ENCODE measurements at regions not wholly inside any gene's neighbourhood (a gene's known extent, or its start where the extent isn't known, plus 50 kb on each side); places are given as distances from the start of the nearest gene placed in this dataset.

GRCh38 chr1:222898191-222898527, 83.3 kb downstream of the DISP1 start:
- Histone ChIP-seq H3K4me2 (ENCODE audit: insufficient read depth, low read length) (no peak overlapping the region), H3K27me3 (ENCODE audit: control insufficient read depth in 2 of 2, insufficient read depth in 2 of 2, low read length in 2 of 2) (peaks cover 0 to 14% of the 10 kb centered on the region in 2 experiments; a peak in 2 of 5 replicates), H3K79me2 (ENCODE audit: control insufficient read depth, insufficient read depth, low read length) (no peaks in the 10 kb centered on the region), H3K9ac (ENCODE audit: insufficient read depth in 1 of 2, low read depth in 2 of 2, low read length in 2 of 2) (no peak overlapping the region), H3K4me1 (replicated peaks in 1 of 2; ENCODE audit: control insufficient read depth in 2 of 2, insufficient read depth in 2 of 2, low read length in 2 of 2) (peaks cover 0 to 7% of the 10 kb centered on the region in 2 experiments; a peak in 1 of 5 replicates), H4K20me1 (replicated peaks; ENCODE audit: control insufficient read depth, insufficient read depth, low read length) (no peaks in the 10 kb centered on the region), H3K9me3 (replicated peaks; ENCODE audit: control insufficient read depth, insufficient read depth, low read depth, low read length) (no peaks in the 10 kb centered on the region), H2AFZ (ENCODE audit: low read depth, low read length) (no peak overlapping the region), H3K9me1 (ENCODE audit: control insufficient read depth, insufficient read depth, low read length) (no peaks in the 10 kb centered on the region), H3K27ac (ENCODE audit: extremely low read depth, low read depth, low read length) (no peak overlapping the region), H3K4me3 (no peak overlapping the region), H3K36me3 (ENCODE audit: control insufficient read depth, insufficient read depth, low read length) (no peaks in the 10 kb centered on the region)
- ChIA-PET POLR2A (no interaction called here), CTCF (ENCODE audit: low intra/inter-chr PET ratio) (no interaction called here)
- FAIRE-seq (no peak), ATAC-seq (no peak), DNase-seq (ENCODE audit: extremely low read depth in 1 of 4, low spot score in 3 of 4) (no peak)
- WGBS (ENCODE audit: insufficient coverage, low coverage, missing lambda C conversion rate), result 0% methylated on average over 1 of the region's 1 CpG
- intact Hi-C loops (cut with micrococcal nuclease), result no loop called here
- in situ Hi-C loops (cut with MboI), result no loop called here
- no TSS peak for BruUV-seq (replicated peaks)
- TF ChIP-seq E2F5 (CRISPR knock-in tag; IDR thresholded peaks at IDR 0.05), result no peak
- no peak for TF ChIP-seq MIER1 (IDR thresholded peaks at IDR 0.05; ENCODE audit: low read depth)
- no peak for TF ChIP-seq LEF1 (IDR thresholded peaks at IDR 0.05)
- TF ChIP-seq SP2 (IDR thresholded peaks at IDR 0.05; ENCODE audit: extremely low read depth, low read depth, low read length, poor library complexity, severe bottlenecking), result no peak
- TF ChIP-seq PRDM10 (IDR thresholded peaks at IDR 0.05; ENCODE audit: partially characterized antibody), result no peak
- no peak for TF ChIP-seq E2F4 (CRISPR knock-in tag; IDR thresholded peaks at IDR 0.05; ENCODE audit: low read depth)
- no peak for TF ChIP-seq BCLAF1 (IDR thresholded peaks at IDR 0.05; ENCODE audit: borderline replicate concordance in 1 of 2, control insufficient read depth in 1 of 2, low read depth in 2 of 2, low read length in 1 of 2)
- TF ChIP-seq NR4A1 (CRISPR knock-in tag; IDR thresholded peaks at IDR 0.05), result no peak
- TF ChIP-seq NR4A1 (tag; IDR thresholded peaks at IDR 0.05), result no peak
- TF ChIP-seq E2F3 (CRISPR knock-in tag; IDR thresholded peaks at IDR 0.05), result no peak
- no peak for TF ChIP-seq MXI1 (IDR thresholded peaks at IDR 0.05; ENCODE audit: low read depth, low read length)
- no peak for TF ChIP-seq ILF3 (IDR thresholded peaks at IDR 0.05; ENCODE audit: borderline replicate concordance)
- no peak for TF ChIP-seq BACH1 (tag; IDR thresholded peaks at IDR 0.05)
